GM18519 (cell line): ENCODE measurements at regions not wholly inside any gene's neighbourhood (a gene's known extent, or its start where the extent isn't known, plus 50 kb on each side); places are given as distances from the start of the nearest gene placed in this dataset.

Experiments
- ATAC-seq: cut with Tn5 transposase; IDR thresholded peaks from one replicate; pipeline ENCODE4 v1.9.1; 2021; ENCODE audit warnings: mild to moderate bottlenecking, moderate library complexity; ENCODE audit not compliant: unreplicated experiment, low FRiP score

- no peak for ATAC-seq
These were observed 1134.1 kb downstream of the BRD1 start for GRCh38 chr22:48693377-48694135.

GRCh38 chr22:48692734-48693376 is 1134.8 kb downstream of the BRD1 start:
- ATAC-seq: no peak

- no peak for ATAC-seq
These were observed 1136.2 kb downstream of the BRD1 start for GRCh38 chr22:48691431-48691851.

GRCh38 chr22:48690583-48691317 is 1136.9 kb downstream of the BRD1 start:
- no peak for ATAC-seq

- ATAC-seq: no peak
These were observed 1138.5 kb downstream of the BRD1 start for GRCh38 chr22:48689206-48689605.

- no peak for ATAC-seq
These were observed 1139.3 kb downstream of the BRD1 start for GRCh38 chr22:48688366-48688765.

- ATAC-seq: no peak
These were observed 1140.1 kb downstream of the BRD1 start for GRCh38 chr22:48687606-48688005.

GRCh38 chr22:48686694-48687302 is 1140.9 kb downstream of the BRD1 start:
- ATAC-seq: no peak

- no peak for ATAC-seq
These were observed 1141.9 kb downstream of the BRD1 start for GRCh38 chr22:48685767-48686166.

GRCh38 chr22:48683640-48684039 is 1144.0 kb downstream of the BRD1 start:
- no peak for ATAC-seq

- no peak for ATAC-seq
These were observed 1145.2 kb downstream of the BRD1 start for GRCh38 chr22:48682504-48682903.

- no peak for ATAC-seq
These were observed 1147.1 kb downstream of the BRD1 start for GRCh38 chr22:48680601-48681000.

GRCh38 chr22:48679656-48680555 is 1147.8 kb downstream of the BRD1 start:
- ATAC-seq: no peak

- no peak for ATAC-seq
These were observed 1149.2 kb downstream of the BRD1 start for GRCh38 chr22:48678171-48679135.

- no peak for ATAC-seq
These were observed 1150.1 kb downstream of the BRD1 start for GRCh38 chr22:48677621-48678020.

- ATAC-seq: no peak
These were observed 1150.5 kb downstream of the BRD1 start for GRCh38 chr22:48677168-48677520.

- no peak for ATAC-seq
These were observed 1151.2 kb downstream of the BRD1 start for GRCh38 chr22:48676266-48677167.

GRCh38 chr22:48675830-48676145 is 1151.9 kb downstream of the BRD1 start:
- no peak for ATAC-seq
